Transverse colon (tissue), 4 donors: ENCODE measurements at regions not wholly inside any gene's neighbourhood (a gene's known extent, or its start where the extent isn't known, plus 50 kb on each side); places are given as distances from the start of the nearest gene placed in this dataset.

Experiments used
- DNase-seq: peaks from one replicate; pipeline ENCODE4 v3.0.0-alpha.2; 2019
- H3K27ac ChIP-seq, 4 donors: fragments of 200-600 bp; sonication (generic); 2 replicates each; pipeline ENCODE4 v1.5.1; 2016 to 2018; ENCODE audit warnings: inconsistent platforms in 4 of 4
- H3K27me3 ChIP-seq: fragments of 200-600 bp; sonication (generic); 2 replicates; pipeline ENCODE4 v1.5.1; 2017; ENCODE audit warnings: inconsistent platforms
- H3K36me3 ChIP-seq, 4 donors: fragments of 200-600 bp; sonication (generic); 2 replicates each; pipeline ENCODE4 v1.5.1; 2017 to 2019; ENCODE audit warnings: inconsistent platforms in 4 of 4
- H3K4me1 ChIP-seq, 4 donors: fragments of 200-600 bp; sonication (generic); 2 replicates each; pipeline ENCODE4 v1.5.1; 2017 to 2020; ENCODE audit warnings: inconsistent platforms in 4 of 4
- H3K4me3 ChIP-seq, 4 donors: fragments of 200-600 bp; sonication (generic); 1 replicate in 1 of 4; 2 replicates in 3 of 4; pipeline versions ENCODE4 v1.5.1 to v1.6.1; 2017 to 2019; ENCODE audit warnings: inconsistent platforms in 4 of 4
- H3K9me3 ChIP-seq, 2 donors: fragments of 200-600 bp; sonication (generic); 2 replicates each; pipeline ENCODE4 v1.5.1; 2017 to 2019; ENCODE audit warnings: inconsistent platforms in 2 of 2
- CTCF ChIP-seq, 5 experiments: fragments of 200-600 bp in 3 of 5; fragments of 450-650 bp in 2 of 5; sonication (generic) in 3 of 5; IDR thresholded peaks; 1 replicate in 2 of 5; 2 replicates in 3 of 5; pipeline ENCODE4 v1.5.1; 2016 to 2017; ENCODE audit warnings: antibody characterized with exemption in 5 of 5, inconsistent platforms in 3 of 5, mild to moderate bottlenecking in 2 of 5, moderate library complexity in 1 of 5
- EP300 ChIP-seq: sonication (generic); formaldehyde crosslinking; IDR thresholded peaks from one replicate; pipeline ENCODE4 v1.6.1; 2017; ENCODE audit warnings: antibody characterized with exemption, low read depth
- POLR2A ChIP-seq: fragments of 450-650 bp; IDR thresholded peaks from one replicate; pipeline ENCODE4 v1.6.1; 2016; ENCODE audit warnings: antibody characterized with exemption, mild to moderate bottlenecking, moderate library complexity
- POLR2AphosphoS5 ChIP-seq, 3 donors: sonication (generic); formaldehyde crosslinking; IDR thresholded peaks; one replicate each; pipeline ENCODE4 v1.6.1; 2016; ENCODE audit warnings: antibody characterized with exemption in 3 of 3
- WGBS, 2 donors: methylation state at CpG; one replicate each; pipeline ENCODE4 v1.1.5; 2018; ENCODE audit warnings: low coverage in 1 of 2; 5-methylcytosine and 5-hydroxymethylcytosine counted together
- in situ Hi-C, 4 donors: fragments of 200-750 bp; cut with MboI; loops; one replicate each; pipeline versions ENCODE4 v1.15.0 to v1.15.1; 2017; ENCODE audit warnings: low sequenced_read_pairs in 3 of 4, low pct_ligation_motif_present in 1 of 4, low pct_unique_long_range_greater_than_20kb in 1 of 4
- intact Hi-C: fragments of 100-400 bp; cut with DNase I; formaldehyde crosslinking; loops from one replicate; pipeline ENCODE4 v1.15.1; 2023; ENCODE audit warnings: low total_unique reads

- Histone ChIP-seq H3K36me3 (no peaks in the 10 kb centered on the region), H3K27me3 (no peaks in the 10 kb centered on the region), H3K4me3 (no peak overlapping the region), H3K9me3 (no peaks in the 10 kb centered on the region), H3K27ac (no peak overlapping the region), H3K4me1 (no peaks in the 10 kb centered on the region)
- in situ Hi-C loops (loop anchor here in 1 of 4 donors (10.0 kb wide), 1 partner anchor 65 kb away; no protein-coding TSS in a partner anchor), intact Hi-C loops (no loop called here)
- no peak for TF ChIP-seq POLR2AphosphoS5 (IDR thresholded peaks at IDR 0.05)
- TF ChIP-seq EP300: no peak
- TF ChIP-seq CTCF (IDR thresholded peaks at IDR 0.05): no peak
- no peak for TF ChIP-seq POLR2A
- 74 to 77% methylated on average over 3 of the region's 3 CpGs for WGBS, 2 donors
- no peak for DNase-seq
These were observed 290.0 kb upstream of the CFAP20DC start for GRCh38 chr3:59339818-59340217.

GRCh38 chr3:59338934-59339333 lies 289.1 kb upstream of the CFAP20DC start:
- Histone ChIP-seq H3K4me1 (no peaks in the 10 kb centered on the region), H3K9me3 (no peaks in the 10 kb centered on the region), H3K4me3 (no peak overlapping the region), H3K27me3 (no peaks in the 10 kb centered on the region), H3K36me3 (no peaks in the 10 kb centered on the region), H3K27ac (no peak overlapping the region)
- in situ Hi-C loops: loop anchor here in 1 of 4 donors (10.0 kb wide), 1 partner anchor 64 kb away; no protein-coding TSS in a partner anchor
- intact Hi-C loops: no loop called here
- 65 to 67% methylated on average over 7 of the region's 7 CpGs for WGBS, 2 donors
- DNase-seq: no peak
- no peak for TF ChIP-seq EP300
- TF ChIP-seq CTCF (IDR thresholded peaks at IDR 0.05): no peak
- no peak for TF ChIP-seq POLR2AphosphoS5 (IDR thresholded peaks at IDR 0.05)
- no peak for TF ChIP-seq POLR2A

- no peak for TF ChIP-seq POLR2A
- TF ChIP-seq CTCF (IDR thresholded peaks at IDR 0.05): no peak
- no peak for TF ChIP-seq POLR2AphosphoS5 (IDR thresholded peaks at IDR 0.05)
- TF ChIP-seq EP300: no peak
- in situ Hi-C loops: loop anchor here in 1 of 4 donors (10.0 kb wide), 1 partner anchor 61 kb away; no protein-coding TSS in a partner anchor
- Histone ChIP-seq H3K4me1 (no peaks in the 10 kb centered on the region), H3K27ac (no peak overlapping the region), H3K9me3 (no peaks in the 10 kb centered on the region), H3K4me3 (no peak overlapping the region), H3K27me3 (no peaks in the 10 kb centered on the region), H3K36me3 (no peaks in the 10 kb centered on the region)
- DNase-seq: no peak
- WGBS, 2 donors: 89 to 96% methylated on average over 3 to 6 of the region's 6 CpGs
- intact Hi-C loops: no loop called here
These were observed 285.5 kb upstream of the CFAP20DC start for GRCh38 chr3:59335338-59335737.

- TF ChIP-seq POLR2AphosphoS5 (IDR thresholded peaks at IDR 0.05) (no peak), CTCF (IDR thresholded peaks at IDR 0.05) (no peak), EP300 (no peak), POLR2A (no peak)
- intact Hi-C loops: no loop called here
- H3K27me3 ChIP-seq: no peaks in the 10 kb centered on the region
- in situ Hi-C loops: loop anchor here in 1 of 4 donors (10.0 kb wide), 1 partner anchor 60 kb away; no protein-coding TSS in a partner anchor
- no peaks in the 10 kb centered on the region for H3K4me1 ChIP-seq
- WGBS, 2 donors: 46 to 86% methylated on average over 2 of the region's 2 CpGs
- no peak overlapping the region for H3K27ac ChIP-seq
- no peak for DNase-seq
- no peaks in the 10 kb centered on the region for H3K36me3 ChIP-seq
- no peak overlapping the region for H3K4me3 ChIP-seq
- no peaks in the 10 kb centered on the region for H3K9me3 ChIP-seq
These were observed 284.8 kb upstream of the CFAP20DC start for GRCh38 chr3:59334585-59334984.
